Neural progenitor cell (in vitro differentiated cells): ENCODE measurements at regions not wholly inside any gene's neighbourhood (a gene's known extent, or its start where the extent isn't known, plus 50 kb on each side); places are given as distances from the start of the nearest gene placed in this dataset.
"Not testable (repeated sequence)": the region's sequence is repeated elsewhere in the genome, so short reads cannot be mapped to it uniquely, and the experiment has no call there.

Experiments
- DNase-seq: peaks from one replicate; pipeline ENCODE4 v3.0.0-alpha.2; 2016; ENCODE audit warnings: low spot score
- H2AFZ ChIP-seq: fragments of 200-600 bp; sonication (generic); replicated peaks from 2 replicates; pipeline ENCODE4 v1.6.1; 2016; ENCODE audit warnings: antibody characterized with exemption
- H3F3A ChIP-seq: fragments of 200-600 bp; sonication (generic); 2 replicates; pipeline ENCODE4 v1.6.1; 2016; ENCODE audit warnings: antibody characterized with exemption, low read depth
- H3K27ac ChIP-seq: fragments of 200-600 bp; sonication (generic); 2 replicates; pipeline ENCODE4 v1.5.1; 2016; ENCODE audit warnings: mild to moderate bottlenecking
- H3K27me3 ChIP-seq: fragments of 200-600 bp; sonication (generic); 2 replicates; pipeline ENCODE4 v1.6.1; 2016; ENCODE audit warnings: mild to moderate bottlenecking, moderate library complexity
- H3K36me3 ChIP-seq: fragments of 200-600 bp; sonication (generic); 2 replicates; pipeline ENCODE4 v1.5.1; 2016
- H3K4me1 ChIP-seq: fragments of 200-600 bp; sonication (generic); 2 replicates; pipeline ENCODE4 v1.6.1; 2016; ENCODE audit warnings: mixed run types
- H3K4me2 ChIP-seq: fragments of 200-600 bp; sonication (generic); 2 replicates; pipeline ENCODE4 v1.6.1; 2016
- H3K4me3 ChIP-seq: fragments of 200-600 bp; sonication (generic); 2 replicates; pipeline ENCODE4 v1.5.1; 2016
- H3K79me2 ChIP-seq: fragments of 200-600 bp; sonication (generic); 2 replicates; pipeline ENCODE4 v1.6.1; 2016; ENCODE audit warnings: low read depth
- H3K9ac ChIP-seq: fragments of 200-600 bp; sonication (generic); 2 replicates; pipeline ENCODE4 v1.6.1; 2016
- H3K9me3 ChIP-seq: fragments of 200-600 bp; sonication (generic); 2 replicates; pipeline ENCODE4 v1.5.1; 2016; ENCODE audit warnings: low read depth
- H4K20me1 ChIP-seq: fragments of 200-600 bp; sonication (generic); 2 replicates; pipeline ENCODE4 v1.6.1; 2016; ENCODE audit warnings: low read depth
- H3K27ac Mint-ChIP-seq: 3 replicates; pipeline ENCODE4 v1.8.0; 2021; ENCODE audit warnings: mixed read lengths
- H3K27me3 Mint-ChIP-seq: 2 replicates; pipeline ENCODE4 v1.8.0; 2022; ENCODE audit warnings: low read depth, mild to moderate bottlenecking, inconsistent platforms, moderate library complexity, mixed read lengths; ENCODE audit not compliant: insufficient read depth
- H3K36me3 Mint-ChIP-seq: 3 replicates; pipeline ENCODE4 v1.8.0; 2021; ENCODE audit warnings: mixed read lengths
- H3K4me1 Mint-ChIP-seq: 3 replicates; pipeline ENCODE4 v1.8.0; 2021; ENCODE audit warnings: mixed read lengths
- H3K4me3 Mint-ChIP-seq: 3 replicates; pipeline ENCODE4 v1.8.0; 2021; ENCODE audit warnings: mild to moderate bottlenecking, moderate library complexity, mixed read lengths
- H3K9me3 Mint-ChIP-seq: 3 replicates; pipeline ENCODE4 v1.8.0; 2020; ENCODE audit warnings: mixed read lengths
- CTCF ChIP-seq: fragments of 200-600 bp; sonication (generic); IDR thresholded peaks from 2 replicates; pipeline ENCODE4 v1.5.1; 2017; ENCODE audit warnings: antibody characterized with exemption, mild to moderate bottlenecking
- EZH2 ChIP-seq: fragments of 200-600 bp; sonication (generic); IDR thresholded peaks from 2 replicates; pipeline ENCODE4 v1.6.1; 2017; ENCODE audit warnings: antibody characterized with exemption, mild to moderate bottlenecking, moderate library complexity
- EZH2phosphoT487 ChIP-seq: fragments of 200-600 bp; sonication (generic); IDR thresholded peaks from 2 replicates; pipeline ENCODE4 v1.6.1; 2017; ENCODE audit warnings: antibody characterized with exemption

- Histone ChIP-seq H3K9ac (no peak overlapping the region), H3K27ac (no peak overlapping the region), H3K27me3 (no peaks in the 10 kb centered on the region), H3F3A (no peaks in the 10 kb centered on the region), H3K4me2 (no peak overlapping the region), H3K79me2 (no peaks in the 10 kb centered on the region), H3K4me1 (peaks cover 8% of the 10 kb centered on the region), H3K4me3 (no peak overlapping the region), H4K20me1 (no peaks in the 10 kb centered on the region), H2AFZ (no peak overlapping the region), H3K9me3 (peaks cover 10% of the 10 kb centered on the region), H3K36me3 (peaks cover 4% of the 10 kb centered on the region)
- DNase-seq, result no peak
- Mint-ChIP-seq H3K27me3 (peaks cover 11% of the 10 kb centered on the region), H3K36me3 (peaks cover 62% of the 10 kb centered on the region), H3K4me3 (no peak overlapping the region), H3K9me3 (peaks cover 44% of the 10 kb centered on the region), H3K4me1 (peaks cover 44% of the 10 kb centered on the region), H3K27ac (peak overlapping the region; percentile 72)
- TF ChIP-seq EZH2phosphoT487, result no peak
- no peak for TF ChIP-seq CTCF
- no peak for TF ChIP-seq EZH2
Measured at GRCh38 chr13:99756281-99756680, 215.3 kb downstream of the ZIC5 start.

- not testable (repeated sequence) for DNase-seq, H2AFZ ChIP-seq, H3F3A ChIP-seq, H3K27me3 ChIP-seq, H3K4me3 Mint-ChIP-seq, H3K27ac ChIP-seq, H3K4me3 ChIP-seq, H3K27ac Mint-ChIP-seq, H3K79me2 ChIP-seq, H3K36me3 ChIP-seq, H3K4me2 ChIP-seq, H3K9me3 ChIP-seq, H3K9ac ChIP-seq, H4K20me1 ChIP-seq
- Mint-ChIP-seq H3K4me1 (peaks cover 49% of the 10 kb centered on the region), H3K9me3 (peaks cover 35% of the 10 kb centered on the region), H3K36me3 (peaks cover 55% of the 10 kb centered on the region), H3K27me3 (peaks cover 11% of the 10 kb centered on the region)
- peaks cover 12% of the 10 kb centered on the region for H3K4me1 ChIP-seq
Measured at GRCh38 chr13:99754750-99755149, 216.8 kb downstream of the ZIC5 start.

- H3K4me2 ChIP-seq, result no peak overlapping the region
- H3K36me3 ChIP-seq, result no peaks in the 10 kb centered on the region
- Mint-ChIP-seq H3K4me3 (no peak overlapping the region), H3K27me3 (peaks cover 8% of the 10 kb centered on the region), H3K9me3 (peaks cover 21% of the 10 kb centered on the region), H3K4me1 (peaks cover 59% of the 10 kb centered on the region), H3K27ac (peak overlapping the region; percentile 83), H3K36me3 (peaks cover 47% of the 10 kb centered on the region)
- H3F3A ChIP-seq, result peaks cover 26% of the 10 kb centered on the region
- TF ChIP-seq EZH2phosphoT487 (no peak), CTCF (no peak), EZH2 (no peak)
- no peak overlapping the region for H3K27ac ChIP-seq
- peaks cover 17% of the 10 kb centered on the region for H3K79me2 ChIP-seq
- H4K20me1 ChIP-seq, result no peaks in the 10 kb centered on the region
- H2AFZ ChIP-seq, result no peak overlapping the region
- no peaks in the 10 kb centered on the region for H3K9me3 ChIP-seq
- no peak for DNase-seq
- no peak overlapping the region for H3K9ac ChIP-seq
- no peak overlapping the region for H3K4me3 ChIP-seq
- H3K4me1 ChIP-seq, result peaks cover 26% of the 10 kb centered on the region
- H3K27me3 ChIP-seq, result no peaks in the 10 kb centered on the region
Measured at GRCh38 chr13:99752373-99752772, 219.2 kb downstream of the ZIC5 start.

GRCh38 chr13:99751517-99752199 is 219.9 kb downstream of the ZIC5 start:
- Histone ChIP-seq H3K27me3 (no peaks in the 10 kb centered on the region), H4K20me1 (no peaks in the 10 kb centered on the region), H3K9me3 (no peaks in the 10 kb centered on the region), H3K9ac (no peak overlapping the region), H3K79me2 (peaks cover 17% of the 10 kb centered on the region), H3K4me1 (peaks cover 29% of the 10 kb centered on the region), H3K4me3 (no peak overlapping the region), H3K27ac (no peak overlapping the region), H2AFZ (no peak overlapping the region), H3K4me2 (no peak overlapping the region), H3F3A (peaks cover 32% of the 10 kb centered on the region), H3K36me3 (no peaks in the 10 kb centered on the region)
- Mint-ChIP-seq H3K36me3 (peaks cover 44% of the 10 kb centered on the region), H3K9me3 (peaks cover 21% of the 10 kb centered on the region), H3K4me1 (peaks cover 64% of the 10 kb centered on the region), H3K4me3 (no peak overlapping the region), H3K27me3 (peaks cover 8% of the 10 kb centered on the region), H3K27ac (peak overlapping the region; percentile 83)
- DNase-seq, result no peak
- no peak for TF ChIP-seq EZH2phosphoT487
- no peak for TF ChIP-seq EZH2
- no peak for TF ChIP-seq CTCF
